HepG2 (cell line): ENCODE measurements at regions not wholly inside any gene's neighbourhood (a gene's known extent, or its start where the extent isn't known, plus 50 kb on each side); places are given as distances from the start of the nearest gene placed in this dataset.

Experiments used
- ATAC-seq: fragments of 200-7000 bp; cut with Tn5 transposase; 3 replicates; pipeline ENCODE4 v1.9.1; 2020; ENCODE audit warnings: mild to moderate bottlenecking, moderate library complexity
- BruUV-seq: library from RNA; stranded (reverse); fragments of 400-500 nt; replicated peaks from 2 replicates; lab custom pipeline; 2021; lab: Mats Ljungman, UMichigan
- CTCF ChIA-PET: fragments of 300-600 bp; formaldehyde crosslinking; extraction: SDS; loops from one replicate; lab custom pipeline; 2021; ENCODE audit warnings: low total read pairs, inconsistent platforms, low intra/inter-chr PET ratio; lab: Yijun Ruan, JAX
- POLR2A ChIA-PET: fragments of 350-600 bp; sonication (Branson Sonifier 250); formaldehyde crosslinking; loops from one replicate; lab custom pipeline; 2020; ENCODE audit warnings: antibody characterized with exemption, inconsistent platforms; lab: Yijun Ruan, JAX
- DNase-seq: peaks from one replicate; pipeline ENCODE4 v3.0.0-alpha.2; 2015; ENCODE audit warnings: low spot score
- FAIRE-seq: peaks from 3 replicates; lab custom pipeline; 2011; peaks lifted over from hg19 to GRCh38; lab: Jason Lieb, UNC
- H2AFZ ChIP-seq: one replicate; pipeline ENCODE4 v1.6.1; 2011; ENCODE audit warnings: low read length, inconsistent platforms
- H3K27ac ChIP-seq: fragments of 300-600 bp; 3 replicates; pipeline ENCODE4 v1.8.0; 2011; ENCODE audit warnings: mixed run types, mild to moderate bottlenecking, mixed read lengths, low read length, inconsistent platforms; ENCODE audit not compliant: insufficient read depth; ENCODE audit errors: extremely low read length
- H3K27me3 ChIP-seq, 2 experiments: fragments of 200-600 bp in 1 of 2; 2 replicates in 1 of 2; 3 replicates in 1 of 2; pipeline versions ENCODE4 v1.6.0 to v1.8.0; 2011; ENCODE audit warnings: low read length in 2 of 2, mild to moderate bottlenecking in 2 of 2, moderate library complexity in 2 of 2, inconsistent platforms in 1 of 2; ENCODE audit not compliant: insufficient read depth in 2 of 2, control insufficient read depth in 1 of 2
- H3K36me3 ChIP-seq, 2 experiments: fragments of 200-600 bp in 1 of 2; replicated peaks in 1 of 2; 2 replicates in 1 of 2; 3 replicates in 1 of 2; pipeline versions ENCODE4 v1.5.1 to v1.8.0; 2011; ENCODE audit warnings: low read length in 2 of 2, inconsistent platforms in 1 of 2; ENCODE audit not compliant: insufficient read depth in 2 of 2, control insufficient read depth in 1 of 2
- H3K4me1 ChIP-seq: 2 replicates; pipeline ENCODE4 v1.5.1; 2012; ENCODE audit warnings: low read length, inconsistent platforms; ENCODE audit not compliant: insufficient read depth
- H3K4me2 ChIP-seq: 2 replicates; pipeline ENCODE4 v1.6.0; 2011; ENCODE audit warnings: low read depth, low read length, inconsistent platforms
- H3K4me3 ChIP-seq, 3 experiments: fragments of 200-600 bp in 1 of 3; sonication (generic), shearing (Covaris generic) in 1 of 3; replicated peaks in 1 of 3; 2 replicates each; pipeline ENCODE4 v1.5.1; 2011 to 2016; ENCODE audit warnings: low read length in 3 of 3, inconsistent platforms in 2 of 3, low read depth in 2 of 3, mild to moderate bottlenecking in 2 of 3, control low read depth in 1 of 3, mixed read lengths in 1 of 3; ENCODE audit not compliant: insufficient read depth in 1 of 3
- H3K79me2 ChIP-seq: one replicate; pipeline ENCODE4 v1.6.1; 2011; ENCODE audit warnings: low read length, inconsistent platforms; ENCODE audit not compliant: insufficient read depth
- H3K9ac ChIP-seq: 2 replicates; pipeline ENCODE4 v1.6.0; 2011; ENCODE audit warnings: mild to moderate bottlenecking, low read depth, low read length, inconsistent platforms; ENCODE audit not compliant: insufficient read depth
- H3K9me3 ChIP-seq: 2 replicates; pipeline ENCODE4 v1.5.1; 2012; ENCODE audit warnings: mild to moderate bottlenecking, low read length
- H4K20me1 ChIP-seq: 2 replicates; pipeline ENCODE4 v1.6.0; 2011; ENCODE audit warnings: inconsistent platforms, mild to moderate bottlenecking, low read length, moderate library complexity; ENCODE audit not compliant: insufficient read depth
- ESRRA ChIP-seq: sonication (generic); formaldehyde crosslinking; IDR thresholded peaks from 2 replicates; pipeline ENCODE4 v1.5.1; 2020; ENCODE audit warnings: mild to moderate bottlenecking, low read depth, missing genetic modification reagents
- NR2F1 ChIP-seq, 2 experiments: fragments of 450-650 bp in 1 of 2; formaldehyde crosslinking in 1 of 2; IDR thresholded peaks; 2 replicates each; pipeline versions ENCODE4 v1.5.0 to v1.6.1; 2016 to 2020; ENCODE audit warnings: mild to moderate bottlenecking in 1 of 2, missing compliant biosample characterization in 1 of 2, missing genetic modification reagents in 1 of 2, moderate library complexity in 1 of 2
- ZFAT ChIP-seq: sonication (generic); formaldehyde crosslinking; conservative IDR thresholded peaks from 2 replicates; pipeline ENCODE4 v1.8.1; 2023; ENCODE audit warnings: missing genetic modification reagents, inconsistent platforms
- ZNF776 ChIP-seq: sonication (generic); formaldehyde crosslinking; IDR thresholded peaks from 2 replicates; pipeline ENCODE4 v1.4.0; 2020; ENCODE audit warnings: mild to moderate bottlenecking, missing genetic modification reagents
- WGBS: methylation state at CpG from one replicate; pipeline ENCODE4 v1.1.6; 2017; ENCODE audit warnings: low lambda C conversion rate; 5-methylcytosine and 5-hydroxymethylcytosine counted together
- in situ Hi-C: cut with HindIII; loops from 2 replicates; pipeline ENCODE4 v1.10.0; 2017; ENCODE audit warnings: low pct_unique_long_range_greater_than_20kb; ENCODE audit not compliant: extremely low pct_ligation_motif_present
- intact Hi-C: fragments of 100-400 bp; cut with micrococcal nuclease; formaldehyde crosslinking; loops from one replicate; pipeline ENCODE4 v1.10.0; 2022; ENCODE audit not compliant: unreplicated experiment
- TF ChIP-seq, protein P1 (sequence below): sonication (generic); formaldehyde crosslinking; IDR thresholded peaks from one replicate; pipeline ENCODE4 v1.5.1; 2020; ENCODE audit warnings: mild to moderate bottlenecking, missing genetic modification reagents; ENCODE audit errors: not compliant biosample characterization
- TF ChIP-seq, protein P2 (sequence below): sonication (generic); formaldehyde crosslinking; IDR thresholded peaks from 2 replicates; pipeline ENCODE4 v1.9.0; 2021; ENCODE audit warnings: mild to moderate bottlenecking, missing genetic modification reagents
- TF ChIP-seq, protein P3 (sequence below): sonication (generic); formaldehyde crosslinking; IDR thresholded peaks from 2 replicates; pipeline ENCODE4 v1.5.1; 2020; ENCODE audit warnings: missing genetic modification reagents, mild to moderate bottlenecking, borderline replicate concordance

DNA sequence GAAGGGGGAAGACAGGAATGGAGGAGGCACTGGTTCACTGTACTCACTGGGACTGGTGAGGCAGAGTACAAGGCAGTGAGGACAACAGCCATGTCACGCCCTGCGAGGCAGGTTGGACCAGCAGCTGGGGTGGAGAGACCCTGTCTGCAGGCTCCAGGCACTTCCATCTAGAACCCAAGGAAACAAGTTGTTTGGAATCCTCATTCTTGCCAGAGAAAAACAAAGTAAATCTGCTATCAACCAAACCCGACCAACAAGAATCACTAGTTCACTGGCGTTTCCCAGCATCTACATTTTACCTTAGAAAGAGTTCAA lies 98.5 kb upstream of the CDYL start:
- FAIRE-seq (no peak), DNase-seq (no peak), ATAC-seq (no peak)
- H3K4me2 ChIP-seq, result no peak overlapping the region
- ChIA-PET CTCF (no interaction called here), POLR2A (no interaction called here)
- WGBS, result 9% methylated on average over 4 of the region's 4 CpGs
- peaks cover 0 to 37% of the 10 kb centered on the region in 2 experiments; a peak in 4 of 5 replicates for H3K27me3 ChIP-seq
- no peaks in the 10 kb centered on the region for H4K20me1 ChIP-seq
- intact Hi-C loops (no loop called here), in situ Hi-C loops (no loop called here)
- H3K4me1 ChIP-seq, result no peaks in the 10 kb centered on the region
- no peaks in the 10 kb centered on the region for H3K36me3 ChIP-seq
- BruUV-seq, result no TSS peak
- H3K9me3 ChIP-seq, result no peaks in the 10 kb centered on the region
- no peaks in the 10 kb centered on the region for H3K79me2 ChIP-seq
- H3K4me3 ChIP-seq, result no peak overlapping the region
- no peak overlapping the region for H3K27ac ChIP-seq
- no peak overlapping the region for H2AFZ ChIP-seq
- H3K9ac ChIP-seq, result no peak overlapping the region
- TF ChIP-seq, protein P1, sequence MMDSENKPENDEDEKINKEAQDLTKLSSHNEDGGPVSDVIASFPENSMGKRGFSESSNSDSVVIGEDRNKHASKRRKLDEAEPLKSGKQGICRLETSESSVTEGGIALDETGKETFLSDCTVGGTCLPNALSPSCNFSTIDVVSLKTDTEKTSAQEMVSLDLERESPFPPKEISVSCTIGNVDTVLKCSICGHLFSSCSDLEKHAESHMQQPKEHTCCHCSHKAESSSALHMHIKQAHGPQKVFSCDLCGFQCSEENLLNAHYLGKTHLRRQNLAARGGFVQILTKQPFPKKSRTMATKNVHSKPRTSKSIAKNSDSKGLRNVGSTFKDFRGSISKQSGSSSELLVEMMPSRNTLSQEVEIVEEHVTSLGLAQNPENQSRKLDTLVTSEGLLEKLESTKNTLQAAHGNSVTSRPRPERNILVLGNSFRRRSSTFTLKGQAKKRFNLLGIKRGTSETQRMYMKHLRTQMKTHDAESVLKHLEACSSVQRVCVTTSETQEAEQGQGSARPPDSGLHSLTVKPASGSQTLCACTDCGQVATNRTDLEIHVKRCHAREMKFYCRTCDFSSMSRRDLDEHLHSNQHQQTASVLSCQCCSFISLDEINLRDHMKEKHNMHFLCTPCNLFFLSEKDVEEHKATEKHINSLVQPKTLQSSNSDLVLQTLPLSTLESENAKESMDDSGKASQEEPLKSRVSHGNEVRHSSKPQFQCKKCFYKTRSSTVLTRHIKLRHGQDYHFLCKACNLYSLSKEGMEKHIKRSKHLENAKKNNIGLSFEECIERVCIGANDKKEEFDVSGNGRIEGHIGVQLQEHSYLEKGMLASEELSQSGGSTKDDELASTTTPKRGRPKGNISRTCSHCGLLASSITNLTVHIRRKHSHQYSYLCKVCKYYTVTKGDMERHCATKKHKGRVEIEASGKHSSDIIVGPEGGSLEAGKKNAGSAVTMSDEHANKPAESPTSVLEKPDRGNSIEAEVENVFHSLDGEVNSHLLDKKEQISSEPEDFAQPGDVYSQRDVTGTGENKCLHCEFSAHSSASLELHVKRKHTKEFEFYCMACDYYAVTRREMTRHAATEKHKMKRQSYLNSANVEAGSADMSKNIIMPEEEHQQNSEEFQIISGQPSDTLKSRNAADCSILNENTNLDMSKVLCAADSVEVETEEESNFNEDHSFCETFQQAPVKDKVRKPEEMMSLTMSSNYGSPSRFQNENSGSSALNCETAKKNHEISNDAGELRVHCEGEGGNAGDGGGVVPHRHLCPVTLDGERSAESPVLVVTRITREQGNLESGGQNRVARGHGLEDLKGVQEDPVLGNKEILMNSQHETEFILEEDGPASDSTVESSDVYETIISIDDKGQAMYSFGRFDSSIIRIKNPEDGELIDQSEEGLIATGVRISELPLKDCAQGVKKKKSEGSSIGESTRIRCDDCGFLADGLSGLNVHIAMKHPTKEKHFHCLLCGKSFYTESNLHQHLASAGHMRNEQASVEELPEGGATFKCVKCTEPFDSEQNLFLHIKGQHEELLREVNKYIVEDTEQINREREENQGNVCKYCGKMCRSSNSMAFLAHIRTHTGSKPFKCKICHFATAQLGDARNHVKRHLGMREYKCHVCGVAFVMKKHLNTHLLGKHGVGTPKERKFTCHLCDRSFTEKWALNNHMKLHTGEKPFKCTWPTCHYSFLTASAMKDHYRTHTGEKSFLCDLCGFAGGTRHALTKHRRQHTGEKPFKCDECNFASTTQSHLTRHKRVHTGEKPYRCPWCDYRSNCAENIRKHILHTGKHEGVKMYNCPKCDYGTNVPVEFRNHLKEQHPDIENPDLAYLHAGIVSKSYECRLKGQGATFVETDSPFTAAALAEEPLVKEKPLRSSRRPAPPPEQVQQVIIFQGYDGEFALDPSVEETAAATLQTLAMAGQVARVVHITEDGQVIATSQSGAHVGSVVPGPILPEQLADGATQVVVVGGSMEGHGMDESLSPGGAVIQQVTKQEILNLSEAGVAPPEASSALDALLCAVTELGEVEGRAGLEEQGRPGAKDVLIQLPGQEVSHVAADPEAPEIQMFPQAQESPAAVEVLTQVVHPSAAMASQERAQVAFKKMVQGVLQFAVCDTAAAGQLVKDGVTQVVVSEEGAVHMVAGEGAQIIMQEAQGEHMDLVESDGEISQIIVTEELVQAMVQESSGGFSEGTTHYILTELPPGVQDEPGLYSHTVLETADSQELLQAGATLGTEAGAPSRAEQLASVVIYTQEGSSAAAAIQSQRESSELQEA (CRISPR knock-in tag), result no peak
- TF ChIP-seq ZFAT (CRISPR knock-in tag) (no peak), ESRRA (CRISPR knock-in tag) (no peak), ZNF776 (CRISPR knock-in tag) (no peak), NR2F1 (CRISPR knock-in tag; IDR thresholded peaks at IDR 0.05) (no peak)
- TF ChIP-seq, protein P2, sequence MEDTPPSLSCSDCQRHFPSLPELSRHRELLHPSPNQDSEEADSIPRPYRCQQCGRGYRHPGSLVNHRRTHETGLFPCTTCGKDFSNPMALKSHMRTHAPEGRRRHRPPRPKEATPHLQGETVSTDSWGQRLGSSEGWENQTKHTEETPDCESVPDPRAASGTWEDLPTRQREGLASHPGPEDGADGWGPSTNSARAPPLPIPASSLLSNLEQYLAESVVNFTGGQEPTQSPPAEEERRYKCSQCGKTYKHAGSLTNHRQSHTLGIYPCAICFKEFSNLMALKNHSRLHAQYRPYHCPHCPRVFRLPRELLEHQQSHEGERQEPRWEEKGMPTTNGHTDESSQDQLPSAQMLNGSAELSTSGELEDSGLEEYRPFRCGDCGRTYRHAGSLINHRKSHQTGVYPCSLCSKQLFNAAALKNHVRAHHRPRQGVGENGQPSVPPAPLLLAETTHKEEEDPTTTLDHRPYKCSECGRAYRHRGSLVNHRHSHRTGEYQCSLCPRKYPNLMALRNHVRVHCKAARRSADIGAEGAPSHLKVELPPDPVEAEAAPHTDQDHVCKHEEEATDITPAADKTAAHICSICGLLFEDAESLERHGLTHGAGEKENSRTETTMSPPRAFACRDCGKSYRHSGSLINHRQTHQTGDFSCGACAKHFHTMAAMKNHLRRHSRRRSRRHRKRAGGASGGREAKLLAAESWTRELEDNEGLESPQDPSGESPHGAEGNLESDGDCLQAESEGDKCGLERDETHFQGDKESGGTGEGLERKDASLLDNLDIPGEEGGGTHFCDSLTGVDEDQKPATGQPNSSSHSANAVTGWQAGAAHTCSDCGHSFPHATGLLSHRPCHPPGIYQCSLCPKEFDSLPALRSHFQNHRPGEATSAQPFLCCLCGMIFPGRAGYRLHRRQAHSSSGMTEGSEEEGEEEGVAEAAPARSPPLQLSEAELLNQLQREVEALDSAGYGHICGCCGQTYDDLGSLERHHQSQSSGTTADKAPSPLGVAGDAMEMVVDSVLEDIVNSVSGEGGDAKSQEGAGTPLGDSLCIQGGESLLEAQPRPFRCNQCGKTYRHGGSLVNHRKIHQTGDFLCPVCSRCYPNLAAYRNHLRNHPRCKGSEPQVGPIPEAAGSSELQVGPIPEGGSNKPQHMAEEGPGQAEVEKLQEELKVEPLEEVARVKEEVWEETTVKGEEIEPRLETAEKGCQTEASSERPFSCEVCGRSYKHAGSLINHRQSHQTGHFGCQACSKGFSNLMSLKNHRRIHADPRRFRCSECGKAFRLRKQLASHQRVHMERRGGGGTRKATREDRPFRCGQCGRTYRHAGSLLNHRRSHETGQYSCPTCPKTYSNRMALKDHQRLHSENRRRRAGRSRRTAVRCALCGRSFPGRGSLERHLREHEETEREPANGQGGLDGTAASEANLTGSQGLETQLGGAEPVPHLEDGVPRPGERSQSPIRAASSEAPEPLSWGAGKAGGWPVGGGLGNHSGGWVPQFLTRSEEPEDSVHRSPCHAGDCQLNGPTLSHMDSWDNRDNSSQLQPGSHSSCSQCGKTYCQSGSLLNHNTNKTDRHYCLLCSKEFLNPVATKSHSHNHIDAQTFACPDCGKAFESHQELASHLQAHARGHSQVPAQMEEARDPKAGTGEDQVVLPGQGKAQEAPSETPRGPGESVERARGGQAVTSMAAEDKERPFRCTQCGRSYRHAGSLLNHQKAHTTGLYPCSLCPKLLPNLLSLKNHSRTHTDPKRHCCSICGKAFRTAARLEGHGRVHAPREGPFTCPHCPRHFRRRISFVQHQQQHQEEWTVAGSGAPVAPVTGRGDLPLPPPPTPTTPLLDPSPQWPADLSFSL (CRISPR knock-in tag), result no peak
- TF ChIP-seq, protein P3, sequence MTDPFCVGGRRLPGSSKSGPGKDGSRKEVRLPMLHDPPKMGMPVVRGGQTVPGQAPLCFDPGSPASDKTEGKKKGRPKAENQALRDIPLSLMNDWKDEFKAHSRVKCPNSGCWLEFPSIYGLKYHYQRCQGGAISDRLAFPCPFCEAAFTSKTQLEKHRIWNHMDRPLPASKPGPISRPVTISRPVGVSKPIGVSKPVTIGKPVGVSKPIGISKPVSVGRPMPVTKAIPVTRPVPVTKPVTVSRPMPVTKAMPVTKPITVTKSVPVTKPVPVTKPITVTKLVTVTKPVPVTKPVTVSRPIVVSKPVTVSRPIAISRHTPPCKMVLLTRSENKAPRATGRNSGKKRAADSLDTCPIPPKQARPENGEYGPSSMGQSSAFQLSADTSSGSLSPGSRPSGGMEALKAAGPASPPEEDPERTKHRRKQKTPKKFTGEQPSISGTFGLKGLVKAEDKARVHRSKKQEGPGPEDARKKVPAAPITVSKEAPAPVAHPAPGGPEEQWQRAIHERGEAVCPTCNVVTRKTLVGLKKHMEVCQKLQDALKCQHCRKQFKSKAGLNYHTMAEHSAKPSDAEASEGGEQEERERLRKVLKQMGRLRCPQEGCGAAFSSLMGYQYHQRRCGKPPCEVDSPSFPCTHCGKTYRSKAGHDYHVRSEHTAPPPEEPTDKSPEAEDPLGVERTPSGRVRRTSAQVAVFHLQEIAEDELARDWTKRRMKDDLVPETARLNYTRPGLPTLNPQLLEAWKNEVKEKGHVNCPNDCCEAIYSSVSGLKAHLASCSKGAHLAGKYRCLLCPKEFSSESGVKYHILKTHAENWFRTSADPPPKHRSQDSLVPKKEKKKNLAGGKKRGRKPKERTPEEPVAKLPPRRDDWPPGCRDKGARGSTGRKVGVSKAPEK (CRISPR knock-in tag), result no peak
